PC-3 (cell line): ENCODE measurements at regions not wholly inside any gene's neighbourhood (a gene's known extent, or its start where the extent isn't known, plus 50 kb on each side); places are given as distances from the start of the nearest gene placed in this dataset.
A peak's percentile ranks its signal among the peaks of the same experiment; 100 is the strongest.

ENCODE experiments used
- ATAC-seq: fragments of 200-7000 bp; cut with Tn5 transposase; 2 replicates; pipeline ENCODE4 v1.9.1; 2020; ENCODE audit warnings: mild to moderate bottlenecking, moderate library complexity
- BruUV-seq: library from RNA; stranded (reverse); fragments of 400-500 nt; replicated peaks from 2 replicates; lab custom pipeline; 2021; lab: Mats Ljungman, UMichigan
- CTCF ChIA-PET: fragments of 300-600 bp; sonication (Branson Sonifier 250); formaldehyde crosslinking; loops from one replicate; lab custom pipeline; 2022; ENCODE audit warnings: antibody characterized with exemption; lab: Charles Lee
- POLR2A ChIA-PET: fragments of 300-600 bp; sonication (Branson Sonifier 250); formaldehyde crosslinking; loops from one replicate; lab custom pipeline; 2022; ENCODE audit warnings: antibody characterized with exemption; ENCODE audit not compliant: unreplicated experiment; lab: Charles Lee
- DNase-seq: peaks from one replicate; pipeline ENCODE4 v3.0.0-alpha.2; 2015
- H2AFZ ChIP-seq: fragments of 300-600 bp; sonication (generic); 2 replicates; pipeline ENCODE4 v1.6.0; 2016; ENCODE audit warnings: antibody characterized with exemption, low read length
- H3F3A ChIP-seq: fragments of 300-600 bp; sonication (generic); one replicate; pipeline ENCODE4 v1.6.0; 2017; ENCODE audit warnings: antibody characterized with exemption, low read length, control low read depth, mild to moderate bottlenecking; ENCODE audit not compliant: unreplicated experiment
- H3K27ac ChIP-seq: fragments of 300-600 bp; sonication (generic); 2 replicates; pipeline ENCODE4 v1.5.1; 2016; ENCODE audit warnings: mild to moderate bottlenecking, low read length
- H3K27me3 ChIP-seq: fragments of 300-600 bp; sonication (generic); 2 replicates; pipeline ENCODE4 v1.6.1; 2016; ENCODE audit warnings: low read length, mixed read lengths
- H3K36me3 ChIP-seq: fragments of 300-600 bp; sonication (generic); 2 replicates; pipeline ENCODE4 v1.6.1; 2016; ENCODE audit warnings: low read depth, mixed run types, low read length, mixed read lengths
- H3K4me1 ChIP-seq: fragments of 300-600 bp; sonication (generic); 2 replicates; pipeline ENCODE4 v1.5.1; 2016; ENCODE audit warnings: low read length; ENCODE audit not compliant: insufficient read depth
- H3K4me2 ChIP-seq: fragments of 300-600 bp; sonication (generic); 2 replicates; pipeline ENCODE4 v1.6.0; 2016; ENCODE audit warnings: low read length
- H3K4me3 ChIP-seq: fragments of 300-600 bp; sonication (generic); 2 replicates; pipeline ENCODE4 v1.5.1; 2016; ENCODE audit warnings: mild to moderate bottlenecking, low read length, mixed read lengths
- H3K79me2 ChIP-seq: fragments of 300-600 bp; sonication (generic); 2 replicates; pipeline ENCODE4 v1.6.1; 2017; ENCODE audit warnings: low read length, mixed read lengths
- H3K9ac ChIP-seq: fragments of 300-600 bp; sonication (generic); 2 replicates; pipeline ENCODE4 v1.6.0; 2016; ENCODE audit warnings: mild to moderate bottlenecking, low read length
- H3K9me2 ChIP-seq: fragments of 300-600 bp; sonication (generic); replicated peaks from 2 replicates; pipeline ENCODE4 v1.6.1; 2016; ENCODE audit warnings: mixed run types, low read length, mixed read lengths
- H3K9me3 ChIP-seq: fragments of 300-600 bp; sonication (generic); 2 replicates; pipeline ENCODE4 v1.6.1; 2016; ENCODE audit warnings: low read length, mixed read lengths
- H4K20me1 ChIP-seq: fragments of 300-600 bp; sonication (generic); 2 replicates; pipeline ENCODE4 v1.6.1; 2016; ENCODE audit warnings: low read length, mixed read lengths
- EZH2 ChIP-seq: fragments of 300-600 bp; sonication (generic); IDR thresholded peaks from one replicate; pipeline ENCODE4 v1.6.1; 2017; ENCODE audit warnings: antibody characterized with exemption, mild to moderate bottlenecking, low read length; ENCODE audit not compliant: unreplicated experiment
- EZH2phosphoT487 ChIP-seq: fragments of 300-600 bp; sonication (generic); IDR thresholded peaks from 2 replicates; pipeline ENCODE4 v1.6.1; 2018; ENCODE audit warnings: mild to moderate bottlenecking, antibody characterized with exemption, low read length, borderline replicate concordance
- intact Hi-C: fragments of 100-400 bp; cut with micrococcal nuclease; formaldehyde crosslinking; loops from 2 replicates; pipeline ENCODE4 v1.9.0; 2023
- TF ChIP-seq, protein P1 (sequence below): fragments of 300-600 bp; sonication (generic); conservative IDR thresholded peaks from 2 replicates; pipeline ENCODE4 v1.5.1; 2017; ENCODE audit warnings: antibody characterized with exemption, low read depth, mild to moderate bottlenecking, low read length

GRCh38 chr5:104821606-104822005 is 1259.0 kb upstream of the NUDT12 start:
- ChIA-PET POLR2A (no interaction called here), CTCF (no interaction called here)
- no peak overlapping the region for H3K9ac ChIP-seq
- H3K27ac ChIP-seq, result no peak overlapping the region
- H3K79me2 ChIP-seq, result no peaks in the 10 kb centered on the region
- H3K9me3 ChIP-seq, result no peaks in the 10 kb centered on the region
- no peak overlapping the region for H3K4me3 ChIP-seq
- no peaks in the 10 kb centered on the region for H3K27me3 ChIP-seq
- no peak overlapping the region for H2AFZ ChIP-seq
- DNase-seq (no peak), ATAC-seq (no peak)
- H3K4me2 ChIP-seq, result no peak overlapping the region
- H3K9me2 ChIP-seq, result no peaks in the 10 kb centered on the region
- no peaks in the 10 kb centered on the region for H3F3A ChIP-seq
- no TSS peak for BruUV-seq
- peaks cover 5% of the 10 kb centered on the region; the same call in 1 of the 2 replicates for H3K4me1 ChIP-seq
- no peaks in the 10 kb centered on the region for H4K20me1 ChIP-seq
- TF ChIP-seq, protein P1, sequence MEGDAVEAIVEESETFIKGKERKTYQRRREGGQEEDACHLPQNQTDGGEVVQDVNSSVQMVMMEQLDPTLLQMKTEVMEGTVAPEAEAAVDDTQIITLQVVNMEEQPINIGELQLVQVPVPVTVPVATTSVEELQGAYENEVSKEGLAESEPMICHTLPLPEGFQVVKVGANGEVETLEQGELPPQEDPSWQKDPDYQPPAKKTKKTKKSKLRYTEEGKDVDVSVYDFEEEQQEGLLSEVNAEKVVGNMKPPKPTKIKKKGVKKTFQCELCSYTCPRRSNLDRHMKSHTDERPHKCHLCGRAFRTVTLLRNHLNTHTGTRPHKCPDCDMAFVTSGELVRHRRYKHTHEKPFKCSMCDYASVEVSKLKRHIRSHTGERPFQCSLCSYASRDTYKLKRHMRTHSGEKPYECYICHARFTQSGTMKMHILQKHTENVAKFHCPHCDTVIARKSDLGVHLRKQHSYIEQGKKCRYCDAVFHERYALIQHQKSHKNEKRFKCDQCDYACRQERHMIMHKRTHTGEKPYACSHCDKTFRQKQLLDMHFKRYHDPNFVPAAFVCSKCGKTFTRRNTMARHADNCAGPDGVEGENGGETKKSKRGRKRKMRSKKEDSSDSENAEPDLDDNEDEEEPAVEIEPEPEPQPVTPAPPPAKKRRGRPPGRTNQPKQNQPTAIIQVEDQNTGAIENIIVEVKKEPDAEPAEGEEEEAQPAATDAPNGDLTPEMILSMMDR, result no peak
- TF ChIP-seq EZH2 (no peak), EZH2phosphoT487 (no peak)
- intact Hi-C loops, result no loop called here
- no peaks in the 10 kb centered on the region for H3K36me3 ChIP-seq

DNA sequence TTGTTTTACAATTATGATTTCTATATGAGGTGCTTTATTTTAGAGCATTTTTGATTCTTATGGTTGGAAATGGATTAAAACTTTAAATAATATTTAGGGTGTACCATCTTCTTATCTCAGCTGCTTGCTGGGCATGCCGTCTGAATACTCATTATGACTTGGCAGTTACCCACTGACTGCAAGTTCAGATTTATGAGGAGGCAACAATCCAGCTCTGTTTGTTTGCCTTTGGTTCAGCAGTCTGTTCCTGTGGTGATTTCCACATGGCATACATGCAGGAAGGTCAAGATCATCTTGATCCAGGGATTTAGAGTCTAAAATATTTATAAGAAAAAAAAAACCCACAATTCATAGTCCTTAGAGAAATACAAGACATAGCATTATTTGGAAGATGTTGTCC is 1254.5 kb upstream of the NUDT12 start:
- H3K27ac ChIP-seq, result no peak overlapping the region
- H3K4me2 ChIP-seq, result no peak overlapping the region
- POLR2A ChIA-PET, result no interaction called here
- peaks cover 5% of the 10 kb centered on the region; the same call in 1 of the 2 replicates for H3K4me1 ChIP-seq
- H3K4me3 ChIP-seq, result no peak overlapping the region
- no peak overlapping the region for H2AFZ ChIP-seq
- no peaks in the 10 kb centered on the region for H3F3A ChIP-seq
- no peaks in the 10 kb centered on the region for H4K20me1 ChIP-seq
- DNase-seq (peak; percentile 47), ATAC-seq (no peak)
- no peaks in the 10 kb centered on the region for H3K9me3 ChIP-seq
- BruUV-seq, result no TSS peak
- H3K79me2 ChIP-seq, result no peaks in the 10 kb centered on the region
- H3K36me3 ChIP-seq, result no peaks in the 10 kb centered on the region
- TF ChIP-seq EZH2phosphoT487 (no peak), EZH2 (no peak)
- TF ChIP-seq, protein P1, result no peak
- no peaks in the 10 kb centered on the region for H3K9me2 ChIP-seq
- CTCF ChIA-PET, result no interaction called here
- no peak overlapping the region for H3K9ac ChIP-seq
- no peaks in the 10 kb centered on the region for H3K27me3 ChIP-seq
- intact Hi-C loops, result no loop called here

GRCh38 chr5:104815212-104815611 is 1252.6 kb upstream of the NUDT12 start:
- H4K20me1 ChIP-seq, result no peaks in the 10 kb centered on the region
- no peak overlapping the region for H3K9ac ChIP-seq
- H3F3A ChIP-seq, result no peaks in the 10 kb centered on the region
- H3K36me3 ChIP-seq, result no peaks in the 10 kb centered on the region
- H3K79me2 ChIP-seq, result no peaks in the 10 kb centered on the region
- DNase-seq, result no peak
- POLR2A ChIA-PET, result no interaction called here
- H3K4me2 ChIP-seq, result no peak overlapping the region
- no peak overlapping the region for H3K27ac ChIP-seq
- ATAC-seq, result no peak
- intact Hi-C loops, result no loop called here
- H3K9me2 ChIP-seq, result no peaks in the 10 kb centered on the region
- H3K4me1 ChIP-seq, result peaks cover 5% of the 10 kb centered on the region; the same call in 1 of the 2 replicates
- no peak overlapping the region for H3K4me3 ChIP-seq
- no peaks in the 10 kb centered on the region for H3K27me3 ChIP-seq
- BruUV-seq, result no TSS peak
- CTCF ChIA-PET, result no interaction called here
- TF ChIP-seq, protein P1, result no peak
- no peaks in the 10 kb centered on the region for H3K9me3 ChIP-seq
- no peak overlapping the region for H2AFZ ChIP-seq
